ENCODE measurements at regions not wholly inside any gene's neighbourhood (a gene's known extent, or its start where the extent isn't known, plus 50 kb on each side); places are given as distances from the start of the nearest gene placed in this dataset.

GRCh38 chr11:31967404-31968130, 123.3 kb upstream of the RCN1 start:
- no peak overlapping the region for H3K4me3 Mint-ChIP-seq
- peaks cover 5% of the 10 kb centered on the region for H3K9me3 Mint-ChIP-seq
- peaks cover 3% of the 10 kb centered on the region for H3K36me3 Mint-ChIP-seq (ENCODE audit: low read depth)
- H3K27me3 Mint-ChIP-seq (ENCODE audit: low read depth): no peaks in the 10 kb centered on the region
- no peak overlapping the region for H3K27ac Mint-ChIP-seq (ENCODE audit: unreplicated experiment)
- no peak for DNase-seq (ENCODE audit: low read depth, low spot score)
- TF ChIP-seq, protein P1, sequence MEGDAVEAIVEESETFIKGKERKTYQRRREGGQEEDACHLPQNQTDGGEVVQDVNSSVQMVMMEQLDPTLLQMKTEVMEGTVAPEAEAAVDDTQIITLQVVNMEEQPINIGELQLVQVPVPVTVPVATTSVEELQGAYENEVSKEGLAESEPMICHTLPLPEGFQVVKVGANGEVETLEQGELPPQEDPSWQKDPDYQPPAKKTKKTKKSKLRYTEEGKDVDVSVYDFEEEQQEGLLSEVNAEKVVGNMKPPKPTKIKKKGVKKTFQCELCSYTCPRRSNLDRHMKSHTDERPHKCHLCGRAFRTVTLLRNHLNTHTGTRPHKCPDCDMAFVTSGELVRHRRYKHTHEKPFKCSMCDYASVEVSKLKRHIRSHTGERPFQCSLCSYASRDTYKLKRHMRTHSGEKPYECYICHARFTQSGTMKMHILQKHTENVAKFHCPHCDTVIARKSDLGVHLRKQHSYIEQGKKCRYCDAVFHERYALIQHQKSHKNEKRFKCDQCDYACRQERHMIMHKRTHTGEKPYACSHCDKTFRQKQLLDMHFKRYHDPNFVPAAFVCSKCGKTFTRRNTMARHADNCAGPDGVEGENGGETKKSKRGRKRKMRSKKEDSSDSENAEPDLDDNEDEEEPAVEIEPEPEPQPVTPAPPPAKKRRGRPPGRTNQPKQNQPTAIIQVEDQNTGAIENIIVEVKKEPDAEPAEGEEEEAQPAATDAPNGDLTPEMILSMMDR (conservative IDR thresholded peaks at IDR 0.05): no peak
- peaks cover 16% of the 10 kb centered on the region for H3K4me1 Mint-ChIP-seq

DNA sequence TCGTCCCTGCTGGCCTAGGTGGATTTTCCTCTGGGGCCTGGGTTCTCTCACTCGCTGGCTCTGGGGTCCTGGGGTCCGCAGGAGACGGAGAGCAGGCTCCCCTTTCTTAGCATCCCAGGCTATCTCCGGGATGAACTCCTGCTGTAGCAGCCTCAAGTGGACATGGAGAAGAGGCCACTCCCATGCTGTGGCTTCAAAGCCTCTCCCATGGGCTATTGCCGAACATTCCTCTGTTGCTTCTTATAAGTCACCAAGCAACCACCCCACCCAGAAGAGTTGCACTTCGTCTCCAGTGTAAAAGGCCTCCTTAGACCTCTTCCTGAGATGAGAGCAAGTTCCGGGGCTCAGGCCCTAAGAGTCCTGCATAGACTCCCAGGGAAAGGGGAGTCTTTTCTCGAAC, 124.0 kb upstream of the RCN1 start:
- Mint-ChIP-seq H3K4me3 (no peak overlapping the region), H3K27me3 (ENCODE audit: low read depth) (no peaks in the 10 kb centered on the region), H3K9me3 (peaks cover 3% of the 10 kb centered on the region), H3K27ac (ENCODE audit: unreplicated experiment) (peak overlapping the region; percentile 87), H3K36me3 (ENCODE audit: low read depth) (peaks cover 3% of the 10 kb centered on the region), H3K4me1 (peaks cover 16% of the 10 kb centered on the region)
- TF ChIP-seq, protein P1 (conservative IDR thresholded peaks at IDR 0.05): no peak
- DNase-seq (ENCODE audit: low read depth, low spot score): no peak

DNA sequence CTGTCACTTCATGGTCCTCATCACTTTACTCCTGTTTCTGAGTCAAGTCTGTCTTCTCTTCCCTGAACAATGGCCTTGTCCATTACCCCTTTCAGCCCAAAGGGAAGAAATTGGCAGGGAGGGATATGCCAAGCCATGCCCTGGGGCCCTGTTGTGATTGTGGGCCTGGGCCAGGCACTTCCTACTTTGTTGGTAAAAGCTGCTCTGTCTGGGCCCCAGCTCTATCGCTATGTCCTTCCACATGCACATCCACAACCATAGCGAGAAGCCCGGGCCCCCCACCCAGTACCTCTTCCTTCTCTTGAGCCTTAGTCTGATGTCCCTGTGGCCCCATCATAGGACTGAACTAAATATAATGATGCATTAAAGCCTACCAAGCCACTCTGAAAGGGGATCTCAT, 126.7 kb upstream of the RCN1 start:
- H3K27me3 Mint-ChIP-seq (ENCODE audit: low read depth): no peaks in the 10 kb centered on the region
- TF ChIP-seq, protein P1 (conservative IDR thresholded peaks at IDR 0.05): no peak
- H3K36me3 Mint-ChIP-seq (ENCODE audit: low read depth): no peaks in the 10 kb centered on the region
- peaks cover 16% of the 10 kb centered on the region for H3K4me1 Mint-ChIP-seq
- no peak overlapping the region for H3K27ac Mint-ChIP-seq (ENCODE audit: unreplicated experiment)
- no peak overlapping the region for H3K4me3 Mint-ChIP-seq
- no peaks in the 10 kb centered on the region for H3K9me3 Mint-ChIP-seq
- DNase-seq (ENCODE audit: low read depth, low spot score): no peak

- no peak for DNase-seq (ENCODE audit: low read depth, low spot score)
- TF ChIP-seq, protein P1 (conservative IDR thresholded peaks at IDR 0.05): no peak
- H3K27me3 Mint-ChIP-seq (ENCODE audit: low read depth): no peaks in the 10 kb centered on the region
- no peaks in the 10 kb centered on the region for H3K9me3 Mint-ChIP-seq
- H3K4me3 Mint-ChIP-seq: no peak overlapping the region
- H3K36me3 Mint-ChIP-seq (ENCODE audit: low read depth): no peaks in the 10 kb centered on the region
- H3K4me1 Mint-ChIP-seq: peaks cover 9% of the 10 kb centered on the region
- H3K27ac Mint-ChIP-seq (ENCODE audit: unreplicated experiment): no peak overlapping the region
Measured at GRCh38 chr11:31960126-31960525, 130.7 kb upstream of the RCN1 start.

GRCh38 chr11:31959716-31960115, 131.2 kb upstream of the RCN1 start:
- Mint-ChIP-seq H3K4me3 (no peak overlapping the region), H3K9me3 (no peaks in the 10 kb centered on the region), H3K4me1 (peaks cover 9% of the 10 kb centered on the region), H3K27me3 (ENCODE audit: low read depth) (no peaks in the 10 kb centered on the region), H3K27ac (ENCODE audit: unreplicated experiment) (no peak overlapping the region), H3K36me3 (ENCODE audit: low read depth) (no peaks in the 10 kb centered on the region)
- DNase-seq (ENCODE audit: low read depth, low spot score): no peak
- TF ChIP-seq, protein P1 (conservative IDR thresholded peaks at IDR 0.05): no peak

Measured in neural crest cell (in vitro differentiated cells).